Nephron progenitor cell (in vitro differentiated cells): ENCODE measurements at regions not wholly inside any gene's neighbourhood (a gene's known extent, or its start where the extent isn't known, plus 50 kb on each side); places are given as distances from the start of the nearest gene placed in this dataset.

ENCODE experiments used
- DNase-seq: peaks from one replicate; pipeline ENCODE4 v3.0.0; 2021
- H3K27ac Mint-ChIP-seq: 2 replicates; pipeline ENCODE4 v1.8.0; 2021; ENCODE audit warnings: mild to moderate bottlenecking, moderate library complexity, mixed read lengths
- H3K27me3 Mint-ChIP-seq: 2 replicates; pipeline ENCODE4 v1.8.0; 2021; ENCODE audit warnings: mild to moderate bottlenecking, low read depth, mixed read lengths; ENCODE audit not compliant: poor library complexity
- H3K36me3 Mint-ChIP-seq: 2 replicates; pipeline ENCODE4 v1.8.0; 2021; ENCODE audit warnings: low read depth, mixed read lengths
- H3K4me1 Mint-ChIP-seq: 2 replicates; pipeline ENCODE4 v1.8.0; 2021; ENCODE audit warnings: mixed read lengths
- H3K4me3 Mint-ChIP-seq: 2 replicates; pipeline ENCODE4 v1.8.0; 2021; ENCODE audit warnings: mild to moderate bottlenecking, moderate library complexity, mixed read lengths
- H3K9me3 Mint-ChIP-seq: 2 replicates; pipeline ENCODE4 v1.8.0; 2021; ENCODE audit warnings: mild to moderate bottlenecking, moderate library complexity, mixed read lengths
- CTCF ChIP-seq: fragments of 200-600 bp; sonication (generic); IDR thresholded peaks from 2 replicates; pipeline ENCODE4 v1.5.0; 2021; ENCODE audit warnings: antibody characterized with exemption

- no peaks in the 10 kb centered on the region for H3K4me1 Mint-ChIP-seq
- H3K4me3 Mint-ChIP-seq = no peak overlapping the region
- no peak for TF ChIP-seq CTCF
- no peak for DNase-seq
- H3K36me3 Mint-ChIP-seq = no peaks in the 10 kb centered on the region
- no peaks in the 10 kb centered on the region for H3K9me3 Mint-ChIP-seq
- H3K27ac Mint-ChIP-seq = no peak overlapping the region
- peaks cover 7% of the 10 kb centered on the region for H3K27me3 Mint-ChIP-seq
These were observed 439.4 kb upstream of the CWC22 start for GRCh38 chr2:180446492-180446891.

- Mint-ChIP-seq H3K27ac (no peak overlapping the region), H3K27me3 (peaks cover 4% of the 10 kb centered on the region)
- no peak for DNase-seq
These were observed 436.8 kb upstream of the CWC22 start for GRCh38 chr2:180443888-180444287.

DNA sequence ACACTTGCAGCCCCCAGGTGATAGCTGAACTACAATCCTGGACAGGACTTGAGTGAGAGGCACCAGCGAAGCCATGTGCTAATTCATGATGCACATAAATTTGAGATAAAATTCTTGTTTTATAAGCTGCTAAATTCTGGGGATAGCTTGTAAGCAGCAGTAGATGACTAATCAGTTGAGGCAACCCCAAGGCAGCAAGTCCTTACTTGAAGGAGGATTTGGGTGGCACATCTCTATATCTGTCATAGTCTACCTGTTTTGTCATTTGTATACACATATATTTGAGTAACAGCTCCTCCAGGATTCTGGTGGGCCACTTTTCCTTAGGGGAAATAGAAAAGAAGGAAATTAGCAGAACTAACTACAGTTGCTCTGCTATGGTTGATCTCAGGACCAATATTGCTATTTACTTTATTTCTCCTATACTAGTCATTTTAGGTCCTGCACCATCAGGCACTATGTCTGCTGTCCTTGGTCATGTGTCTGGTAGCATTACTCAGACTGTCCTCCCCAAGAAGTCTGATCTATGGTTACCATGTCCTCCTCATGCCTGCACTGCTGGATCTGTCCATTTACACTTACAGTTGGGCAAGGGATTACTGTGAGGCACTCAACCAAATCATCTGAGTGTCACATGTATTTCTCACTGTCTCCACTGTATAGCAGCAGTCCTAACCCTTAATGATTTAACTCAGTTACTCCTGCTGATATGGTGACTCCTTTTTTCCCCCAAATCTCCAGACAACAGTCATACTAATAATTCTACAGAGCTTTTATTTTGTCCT lies 436.0 kb upstream of the CWC22 start:
- TF ChIP-seq CTCF = no peak
- no peaks in the 10 kb centered on the region for H3K36me3 Mint-ChIP-seq
- no peak for DNase-seq
- H3K27me3 Mint-ChIP-seq = peaks cover 4% of the 10 kb centered on the region
- no peaks in the 10 kb centered on the region for H3K9me3 Mint-ChIP-seq
- H3K4me3 Mint-ChIP-seq = no peak overlapping the region
- no peaks in the 10 kb centered on the region for H3K4me1 Mint-ChIP-seq
- H3K27ac Mint-ChIP-seq = no peak overlapping the region

More at GRCh38 chr2:180443888-180444287, 436.8 kb upstream of the CWC22 start:
- Mint-ChIP-seq H3K9me3 (no peaks in the 10 kb centered on the region), H3K4me1 (no peaks in the 10 kb centered on the region), H3K4me3 (no peak overlapping the region), H3K36me3 (no peaks in the 10 kb centered on the region)
- no peak for TF ChIP-seq CTCF

GRCh38 chr2:180419212-180419611 lies 412.1 kb upstream of the CWC22 start:
- DNase-seq = no peak
- Mint-ChIP-seq H3K27me3 (no peaks in the 10 kb centered on the region), H3K4me3 (no peak overlapping the region), H3K27ac (no peak overlapping the region), H3K36me3 (no peaks in the 10 kb centered on the region), H3K4me1 (no peaks in the 10 kb centered on the region), H3K9me3 (peaks cover 3% of the 10 kb centered on the region)
- no peak for TF ChIP-seq CTCF

- DNase-seq = no peak
- Mint-ChIP-seq H3K36me3 (no peaks in the 10 kb centered on the region), H3K9me3 (peaks cover 3% of the 10 kb centered on the region), H3K4me1 (no peaks in the 10 kb centered on the region), H3K27me3 (no peaks in the 10 kb centered on the region), H3K27ac (no peak overlapping the region), H3K4me3 (no peak overlapping the region)
- TF ChIP-seq CTCF = no peak
These were observed 409.5 kb upstream of the CWC22 start for GRCh38 chr2:180416627-180417026.

DNA sequence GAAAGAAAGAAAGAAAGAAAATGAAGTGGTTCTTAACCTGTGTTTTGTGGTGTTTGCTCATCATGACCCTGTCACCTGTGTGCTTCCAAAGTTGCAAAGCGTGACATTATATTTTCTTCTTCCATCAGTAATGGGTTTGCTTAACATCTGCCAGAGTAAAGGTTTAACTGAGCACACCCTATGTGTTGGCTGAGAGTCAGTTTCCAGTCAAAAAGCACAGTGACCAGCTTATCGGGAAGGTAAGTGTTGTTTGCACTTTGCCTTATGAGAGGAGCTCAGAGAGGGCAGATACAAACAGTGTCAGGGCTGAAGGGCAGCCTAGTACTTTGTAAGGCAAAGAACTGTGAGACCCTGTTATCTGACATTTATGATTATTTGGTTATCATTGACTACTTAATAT lies 406.2 kb upstream of the CWC22 start:
- no peaks in the 10 kb centered on the region for H3K36me3 Mint-ChIP-seq
- no peak for TF ChIP-seq CTCF
- H3K27ac Mint-ChIP-seq = no peak overlapping the region
- H3K4me3 Mint-ChIP-seq = no peak overlapping the region
- no peaks in the 10 kb centered on the region for H3K27me3 Mint-ChIP-seq
- DNase-seq = no peak
- H3K4me1 Mint-ChIP-seq = no peaks in the 10 kb centered on the region
- H3K9me3 Mint-ChIP-seq = no peaks in the 10 kb centered on the region
